OCI-LY7 (cell line): ENCODE measurements at regions not wholly inside any gene's neighbourhood (a gene's known extent, or its start where the extent isn't known, plus 50 kb on each side); places are given as distances from the start of the nearest gene placed in this dataset.

Experiments
- EZH2phosphoT487 ChIP-seq: fragments of 200-600 bp; sonication (generic); IDR thresholded peaks from 2 replicates; pipeline ENCODE4 v1.6.1; 2018; ENCODE audit warnings: low read depth, borderline replicate concordance, mild to moderate bottlenecking, mixed run types, antibody characterized with exemption, low read length, moderate library complexity, mixed read lengths
- TF ChIP-seq, protein P1 (sequence below): fragments of 200-600 bp; sonication (generic); conservative IDR thresholded peaks from 2 replicates; pipeline ENCODE4 v1.5.1; 2014; ENCODE audit warnings: mild to moderate bottlenecking, antibody characterized with exemption, low read length, moderate library complexity, mixed read lengths

DNA sequence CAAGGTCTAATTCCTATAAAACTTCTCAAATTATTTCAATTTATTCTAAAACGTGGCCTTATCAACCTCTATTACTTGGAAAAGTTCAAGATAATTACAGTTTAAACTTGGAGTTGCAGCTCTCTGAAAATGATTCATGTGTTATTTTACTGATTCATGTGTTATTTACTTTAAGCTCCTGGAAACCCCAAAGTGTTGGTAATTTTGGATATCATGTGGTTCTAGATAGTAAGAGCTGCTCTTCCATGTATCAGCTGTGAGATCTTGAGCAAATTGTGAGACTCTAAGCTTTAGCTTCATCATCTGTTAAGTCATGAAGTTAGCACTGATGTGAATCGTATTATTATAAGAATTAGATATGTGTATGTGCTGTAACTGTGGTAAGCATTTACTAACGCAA is 749.2 kb downstream of the TLE4 start:
- TF ChIP-seq, protein P1, sequence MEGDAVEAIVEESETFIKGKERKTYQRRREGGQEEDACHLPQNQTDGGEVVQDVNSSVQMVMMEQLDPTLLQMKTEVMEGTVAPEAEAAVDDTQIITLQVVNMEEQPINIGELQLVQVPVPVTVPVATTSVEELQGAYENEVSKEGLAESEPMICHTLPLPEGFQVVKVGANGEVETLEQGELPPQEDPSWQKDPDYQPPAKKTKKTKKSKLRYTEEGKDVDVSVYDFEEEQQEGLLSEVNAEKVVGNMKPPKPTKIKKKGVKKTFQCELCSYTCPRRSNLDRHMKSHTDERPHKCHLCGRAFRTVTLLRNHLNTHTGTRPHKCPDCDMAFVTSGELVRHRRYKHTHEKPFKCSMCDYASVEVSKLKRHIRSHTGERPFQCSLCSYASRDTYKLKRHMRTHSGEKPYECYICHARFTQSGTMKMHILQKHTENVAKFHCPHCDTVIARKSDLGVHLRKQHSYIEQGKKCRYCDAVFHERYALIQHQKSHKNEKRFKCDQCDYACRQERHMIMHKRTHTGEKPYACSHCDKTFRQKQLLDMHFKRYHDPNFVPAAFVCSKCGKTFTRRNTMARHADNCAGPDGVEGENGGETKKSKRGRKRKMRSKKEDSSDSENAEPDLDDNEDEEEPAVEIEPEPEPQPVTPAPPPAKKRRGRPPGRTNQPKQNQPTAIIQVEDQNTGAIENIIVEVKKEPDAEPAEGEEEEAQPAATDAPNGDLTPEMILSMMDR: no peak
- no peak for TF ChIP-seq EZH2phosphoT487
